ENCODE measurements at regions not wholly inside any gene's neighbourhood (a gene's known extent, or its start where the extent isn't known, plus 50 kb on each side); places are given as distances from the start of the nearest gene placed in this dataset.

DNA sequence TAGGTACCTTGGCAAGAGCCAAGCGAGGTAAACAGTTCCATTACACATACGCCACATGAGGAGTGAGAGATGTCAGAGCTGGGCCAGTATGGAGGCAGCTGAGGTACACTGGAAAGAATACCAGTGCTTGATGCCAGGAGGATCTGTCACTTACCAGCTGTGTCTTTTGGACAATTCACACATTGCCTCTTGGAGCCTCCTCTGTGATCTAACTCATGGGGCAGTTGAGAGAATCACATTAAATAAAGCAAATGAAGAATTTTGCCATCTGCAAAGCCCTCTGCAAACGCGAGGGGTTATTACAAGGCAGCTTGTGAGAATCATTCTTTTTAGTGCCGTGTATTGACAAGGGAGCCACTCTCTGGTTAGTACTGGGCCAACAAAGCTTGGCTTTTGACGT lies 429.7 kb upstream of the KLF4 start:
- H3K9me3 ChIP-seq (ENCODE audit: control insufficient read depth, low read depth, low read length), result no peaks in the 10 kb centered on the region
- no peak overlapping the region for H3K27ac ChIP-seq (ENCODE audit: control insufficient read depth, insufficient read depth, low read length)
- H3K4me1 ChIP-seq (ENCODE audit: control insufficient read depth, extremely low read depth, insufficient read depth, low read length), result no peaks in the 10 kb centered on the region
- no peak overlapping the region for H3K4me3 ChIP-seq (ENCODE audit: control insufficient read depth in 2 of 3, extremely low read depth in 1 of 3, insufficient read depth in 2 of 3, low read depth in 1 of 3, low read length in 3 of 3)
- no peaks in the 10 kb centered on the region for H3K79me2 ChIP-seq (ENCODE audit: control insufficient read depth, insufficient read depth, low read length)
- H3K36me3 ChIP-seq (ENCODE audit: control insufficient read depth in 2 of 2, extremely low read depth in 1 of 2, insufficient read depth in 2 of 2, low read length in 2 of 2), result no peaks in the 10 kb centered on the region
- no peak overlapping the region for H3K9ac ChIP-seq (ENCODE audit: control insufficient read depth, extremely low read depth, insufficient read depth, low read length)
- dilution Hi-C loops (cut with MboI; ENCODE audit: extremely low pct_ligation_motif_present, low sequenced_read_pairs), result no loop called here
- H3K9me1 ChIP-seq (ENCODE audit: control insufficient read depth, extremely low read depth, insufficient read depth, low read length), result no peaks in the 10 kb centered on the region
- DNase-seq (ENCODE audit: low read depth, low spot score), result no peak
- TF ChIP-seq EZH2 (IDR thresholded peaks at IDR 0.05; ENCODE audit: low read length), result no peak
- TF ChIP-seq, protein P1, sequence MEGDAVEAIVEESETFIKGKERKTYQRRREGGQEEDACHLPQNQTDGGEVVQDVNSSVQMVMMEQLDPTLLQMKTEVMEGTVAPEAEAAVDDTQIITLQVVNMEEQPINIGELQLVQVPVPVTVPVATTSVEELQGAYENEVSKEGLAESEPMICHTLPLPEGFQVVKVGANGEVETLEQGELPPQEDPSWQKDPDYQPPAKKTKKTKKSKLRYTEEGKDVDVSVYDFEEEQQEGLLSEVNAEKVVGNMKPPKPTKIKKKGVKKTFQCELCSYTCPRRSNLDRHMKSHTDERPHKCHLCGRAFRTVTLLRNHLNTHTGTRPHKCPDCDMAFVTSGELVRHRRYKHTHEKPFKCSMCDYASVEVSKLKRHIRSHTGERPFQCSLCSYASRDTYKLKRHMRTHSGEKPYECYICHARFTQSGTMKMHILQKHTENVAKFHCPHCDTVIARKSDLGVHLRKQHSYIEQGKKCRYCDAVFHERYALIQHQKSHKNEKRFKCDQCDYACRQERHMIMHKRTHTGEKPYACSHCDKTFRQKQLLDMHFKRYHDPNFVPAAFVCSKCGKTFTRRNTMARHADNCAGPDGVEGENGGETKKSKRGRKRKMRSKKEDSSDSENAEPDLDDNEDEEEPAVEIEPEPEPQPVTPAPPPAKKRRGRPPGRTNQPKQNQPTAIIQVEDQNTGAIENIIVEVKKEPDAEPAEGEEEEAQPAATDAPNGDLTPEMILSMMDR (optimal IDR thresholded peaks at IDR 0.05 in 1 of 3, IDR thresholded peaks at IDR 0.05 in 1 of 3, conservative IDR thresholded peaks at IDR 0.05 in 1 of 3; ENCODE audit: extremely low read depth in 1 of 3, insufficient read depth in 2 of 3, low read length in 3 of 3), result no peak
- no peaks in the 10 kb centered on the region for H3K27me3 ChIP-seq (ENCODE audit: control insufficient read depth, extremely low read depth, insufficient read depth, low read length)
- H3K4me2 ChIP-seq (ENCODE audit: control insufficient read depth, extremely low read depth, insufficient read depth, low read depth, low read length), result no peak overlapping the region
- no peaks in the 10 kb centered on the region for H4K20me1 ChIP-seq (ENCODE audit: control insufficient read depth, extremely low read depth, insufficient read depth, low read length)
- FAIRE-seq, result no peak
- no peak overlapping the region for H2AFZ ChIP-seq (ENCODE audit: control insufficient read depth, low read length)

DNA sequence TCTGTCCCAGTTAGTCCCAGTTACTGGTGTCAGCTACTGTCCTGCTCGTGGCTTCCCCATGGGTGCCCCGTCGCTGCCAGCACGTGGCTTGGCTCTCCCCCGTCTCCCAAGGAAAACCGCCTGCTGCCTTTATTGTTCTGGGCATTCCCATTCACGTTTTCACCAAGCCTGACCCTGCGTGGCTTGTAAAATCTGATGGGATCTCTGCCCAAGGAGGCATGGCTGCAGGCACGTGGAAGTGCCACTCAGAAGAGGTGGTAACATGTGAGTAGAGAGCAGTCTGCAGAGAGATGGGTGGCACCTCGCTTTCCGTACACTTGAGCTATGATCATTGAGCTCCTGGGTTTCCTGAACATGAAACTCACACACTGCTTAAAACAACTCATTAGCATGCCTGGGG lies 429.2 kb upstream of the KLF4 start:
- DNase-seq (ENCODE audit: low read depth, low spot score) (no peak), FAIRE-seq (no peak)
- no peak overlapping the region for H3K9ac ChIP-seq (ENCODE audit: control insufficient read depth, extremely low read depth, insufficient read depth, low read length)
- H3K27ac ChIP-seq (ENCODE audit: control insufficient read depth, insufficient read depth, low read length), result no peak overlapping the region
- no peaks in the 10 kb centered on the region for H3K9me1 ChIP-seq (ENCODE audit: control insufficient read depth, extremely low read depth, insufficient read depth, low read length)
- no peak overlapping the region for H3K4me2 ChIP-seq (ENCODE audit: control insufficient read depth, extremely low read depth, insufficient read depth, low read depth, low read length)
- H3K27me3 ChIP-seq (ENCODE audit: control insufficient read depth, extremely low read depth, insufficient read depth, low read length), result no peaks in the 10 kb centered on the region
- TF ChIP-seq, protein P1 (optimal IDR thresholded peaks at IDR 0.05 in 1 of 3, IDR thresholded peaks at IDR 0.05 in 1 of 3, conservative IDR thresholded peaks at IDR 0.05 in 1 of 3; ENCODE audit: extremely low read depth in 1 of 3, insufficient read depth in 2 of 3, low read length in 3 of 3), result no peak
- TF ChIP-seq EZH2 (IDR thresholded peaks at IDR 0.05; ENCODE audit: low read length), result no peak
- no peaks in the 10 kb centered on the region for H4K20me1 ChIP-seq (ENCODE audit: control insufficient read depth, extremely low read depth, insufficient read depth, low read length)
- no peaks in the 10 kb centered on the region for H3K36me3 ChIP-seq (ENCODE audit: control insufficient read depth in 2 of 2, extremely low read depth in 1 of 2, insufficient read depth in 2 of 2, low read length in 2 of 2)
- no peaks in the 10 kb centered on the region for H3K79me2 ChIP-seq (ENCODE audit: control insufficient read depth, insufficient read depth, low read length)
- no peaks in the 10 kb centered on the region for H3K9me3 ChIP-seq (ENCODE audit: control insufficient read depth, low read depth, low read length)
- H2AFZ ChIP-seq (ENCODE audit: control insufficient read depth, low read length), result peak overlapping the region; percentile 47
- dilution Hi-C loops (cut with MboI; ENCODE audit: extremely low pct_ligation_motif_present, low sequenced_read_pairs), result no loop called here
- no peak overlapping the region for H3K4me3 ChIP-seq (ENCODE audit: control insufficient read depth in 2 of 3, extremely low read depth in 1 of 3, insufficient read depth in 2 of 3, low read depth in 1 of 3, low read length in 3 of 3)
- no peaks in the 10 kb centered on the region for H3K4me1 ChIP-seq (ENCODE audit: control insufficient read depth, extremely low read depth, insufficient read depth, low read length)

Data from keratinocyte (primary cell).